Breast epithelium (tissue), 3 donors: ENCODE measurements at regions not wholly inside any gene's neighbourhood (a gene's known extent, or its start where the extent isn't known, plus 50 kb on each side); places are given as distances from the start of the nearest gene placed in this dataset.

Experiments used
- CTCF ChIP-seq, 3 donors: fragments of 450-650 bp; IDR thresholded peaks; one replicate each; pipeline ENCODE4 v1.5.1; 2016 to 2017; ENCODE audit warnings: antibody characterized with exemption in 3 of 3, mild to moderate bottlenecking in 3 of 3, moderate library complexity in 3 of 3
- POLR2A ChIP-seq: fragments of 450-650 bp; IDR thresholded peaks from one replicate; pipeline ENCODE4 v1.6.1; 2016; ENCODE audit warnings: antibody characterized with exemption, mild to moderate bottlenecking, moderate library complexity

- no peak for TF ChIP-seq CTCF (IDR thresholded peaks at IDR 0.05)
- TF ChIP-seq POLR2A = no peak
Measured at GRCh38 chr5:129377504-129377903, 82.6 kb upstream of the ADAMTS19 start.
